Caco-2 (cell line): ENCODE measurements at regions not wholly inside any gene's neighbourhood (a gene's known extent, or its start where the extent isn't known, plus 50 kb on each side); places are given as distances from the start of the nearest gene placed in this dataset.

Source experiments
- BruUV-seq: library from RNA; stranded (reverse); fragments of 400-500 nt; replicated peaks from 2 replicates; lab custom pipeline; 2021; lab: Mats Ljungman, UMichigan
- CTCF ChIA-PET: fragments of 300-600 bp; sonication (Branson Sonifier 250); formaldehyde crosslinking; loops from one replicate; lab custom pipeline; 2022; ENCODE audit warnings: antibody characterized with exemption; lab: Charles Lee
- POLR2A ChIA-PET: fragments of 300-600 bp; sonication (Branson Sonifier 250); formaldehyde crosslinking; loops from one replicate; lab custom pipeline; 2022; ENCODE audit warnings: antibody characterized with exemption; lab: Charles Lee
- DNase-seq, 2 experiments: peaks; one replicate each; pipeline versions ENCODE4 v3.0.0 to v3.0.0-alpha.2; 2020 to 2022
- H3K27me3 ChIP-seq: replicated peaks from 2 replicates; pipeline ENCODE4 v1.6.0; 2011; ENCODE audit warnings: low read length; ENCODE audit not compliant: control insufficient read depth, insufficient read depth
- H3K36me3 ChIP-seq: 2 replicates; pipeline ENCODE4 v1.5.1; 2011; ENCODE audit warnings: low read length; ENCODE audit not compliant: control insufficient read depth, insufficient read depth
- H3K4me1 ChIP-seq: fragments of 250-450 bp; sonication (Bioruptor Pico); 2 replicates; pipeline ENCODE4 v1.5.1; 2020; ENCODE audit warnings: mild to moderate bottlenecking
- H3K4me3 ChIP-seq: 2 replicates; pipeline ENCODE4 v1.5.1; 2011; ENCODE audit warnings: low read depth, mild to moderate bottlenecking, control low read depth, low read length
- H3K9me3 ChIP-seq: fragments of 250-450 bp; sonication (Bioruptor Pico); 2 replicates; pipeline ENCODE4 v1.5.1; 2020; ENCODE audit warnings: mild to moderate bottlenecking, moderate library complexity
- H3K27ac Mint-ChIP-seq: one replicate; pipeline ENCODE4 v1.8.0; 2022; ENCODE audit warnings: mixed read lengths; ENCODE audit not compliant: unreplicated experiment
- H3K27me3 Mint-ChIP-seq: one replicate; pipeline ENCODE4 v1.8.0; 2022; ENCODE audit warnings: mixed read lengths; ENCODE audit not compliant: insufficient read depth, unreplicated experiment
- H3K36me3 Mint-ChIP-seq: one replicate; pipeline ENCODE4 v1.8.0; 2022; ENCODE audit warnings: mild to moderate bottlenecking, mixed read lengths; ENCODE audit not compliant: insufficient read depth, unreplicated experiment
- H3K4me1 Mint-ChIP-seq: one replicate; pipeline ENCODE4 v1.8.0; 2022; ENCODE audit warnings: low read depth, mixed read lengths; ENCODE audit not compliant: unreplicated experiment
- H3K4me3 Mint-ChIP-seq: one replicate; pipeline ENCODE4 v1.8.0; 2022; ENCODE audit warnings: mild to moderate bottlenecking, moderate library complexity, mixed read lengths; ENCODE audit not compliant: unreplicated experiment
- H3K9me3 Mint-ChIP-seq: one replicate; pipeline ENCODE4 v1.8.0; 2022; ENCODE audit warnings: mixed read lengths; ENCODE audit not compliant: unreplicated experiment
- CTCF ChIP-seq, 2 experiments: fragments of 200-600 bp in 1 of 2; IDR thresholded peaks; 1 replicate in 1 of 2; 2 replicates in 1 of 2; pipeline versions ENCODE4 v1.5.1 to v1.8.0; 2011 to 2022; ENCODE audit warnings: antibody characterized with exemption in 1 of 2, control low read depth in 1 of 2, inconsistent platforms in 1 of 2, low read depth in 1 of 2, low read length in 1 of 2, mild to moderate bottlenecking in 1 of 2, moderate library complexity in 1 of 2; ENCODE audit not compliant: insufficient read depth in 1 of 2, severe bottlenecking in 1 of 2, unreplicated experiment in 1 of 2
- intact Hi-C: fragments of 100-400 bp; cut with micrococcal nuclease; formaldehyde crosslinking; loops from one replicate; pipeline ENCODE4 v1.10.0; 2022; ENCODE audit not compliant: unreplicated experiment

DNA sequence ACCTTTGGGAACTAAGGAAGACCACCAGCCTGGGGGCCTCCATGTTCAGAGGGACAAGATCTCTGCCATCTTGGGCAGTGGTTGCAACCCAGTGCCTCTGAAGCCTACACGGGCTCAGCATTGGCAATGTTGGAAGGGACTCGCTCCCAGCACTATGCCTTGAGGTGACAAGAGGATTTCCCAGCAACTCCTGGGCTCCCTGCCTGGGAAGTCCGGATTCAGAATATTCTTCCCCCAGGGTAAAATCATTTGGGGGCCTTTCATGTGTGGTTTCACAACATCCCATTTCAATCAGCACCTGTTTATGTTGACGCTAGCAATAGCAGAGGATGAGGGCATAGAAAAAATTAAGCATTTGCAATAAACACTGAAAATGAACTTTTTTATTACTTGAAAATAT, 509.8 kb upstream of the MGMT start:
- no TSS peak for BruUV-seq
- Mint-ChIP-seq H3K27me3 (peaks cover 26% of the 10 kb centered on the region), H3K4me3 (no peak overlapping the region), H3K4me1 (no peaks in the 10 kb centered on the region), H3K36me3 (no peaks in the 10 kb centered on the region), H3K27ac (no peak overlapping the region), H3K9me3 (no peaks in the 10 kb centered on the region)
- H3K4me1 ChIP-seq = no peaks in the 10 kb centered on the region
- no peak for TF ChIP-seq CTCF (IDR thresholded peaks at IDR 0.05; ENCODE audit: insufficient read depth in 1 of 2, low read depth in 1 of 2, low read length in 1 of 2, severe bottlenecking in 1 of 2, unreplicated experiment in 1 of 2)
- H3K27me3 ChIP-seq = 0 out of 2 replicates have a peak, but pooled peaks cover 1% of the 10 kb centered on the region
- H3K36me3 ChIP-seq = no peaks in the 10 kb centered on the region
- intact Hi-C loops = no loop called here
- no peak for DNase-seq
- ChIA-PET POLR2A (no interaction called here), CTCF (no interaction called here)
- H3K4me3 ChIP-seq = no peak overlapping the region
- no peaks in the 10 kb centered on the region for H3K9me3 ChIP-seq

GRCh38 chr10:128958834-128959690, 508.0 kb upstream of the MGMT start:
- H3K4me3 ChIP-seq = no peak overlapping the region
- intact Hi-C loops = no loop called here
- no peak for DNase-seq
- H3K9me3 Mint-ChIP-seq = no peaks in the 10 kb centered on the region
- no peaks in the 10 kb centered on the region for H3K9me3 ChIP-seq
- H3K4me1 ChIP-seq = no peaks in the 10 kb centered on the region
- H3K27me3 Mint-ChIP-seq = peaks cover 30% of the 10 kb centered on the region
- BruUV-seq = no TSS peak
- H3K27me3 ChIP-seq = 0 out of 2 replicates have a peak, but pooled peaks cover 1% of the 10 kb centered on the region
- H3K4me1 Mint-ChIP-seq = no peaks in the 10 kb centered on the region
- ChIA-PET POLR2A (no interaction called here), CTCF (no interaction called here)
- H3K36me3 Mint-ChIP-seq = no peaks in the 10 kb centered on the region
- no peaks in the 10 kb centered on the region for H3K36me3 ChIP-seq
- TF ChIP-seq CTCF (IDR thresholded peaks at IDR 0.05; ENCODE audit: insufficient read depth in 1 of 2, low read depth in 1 of 2, low read length in 1 of 2, severe bottlenecking in 1 of 2, unreplicated experiment in 1 of 2) = no peak
- no peak overlapping the region for H3K27ac Mint-ChIP-seq
- no peak overlapping the region for H3K4me3 Mint-ChIP-seq

DNA sequence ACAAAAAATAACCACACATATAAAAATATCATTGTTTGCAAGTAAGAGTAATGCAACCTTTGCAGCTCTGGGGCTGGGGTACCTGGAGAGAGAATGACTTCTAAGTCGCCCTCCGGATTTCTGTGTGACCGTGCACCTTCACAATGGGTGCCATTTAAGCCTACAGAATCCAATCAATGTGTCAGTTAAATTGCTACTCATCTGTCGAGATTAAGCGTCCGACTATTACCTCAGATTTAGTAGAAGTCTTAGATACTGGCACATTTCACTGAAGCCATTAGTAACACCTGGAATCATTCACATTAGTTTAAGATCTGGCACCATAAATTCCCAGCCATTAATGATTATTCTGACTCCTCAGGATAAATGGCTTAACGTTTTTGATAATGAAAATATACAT, 507.3 kb upstream of the MGMT start:
- Mint-ChIP-seq H3K27ac (no peak overlapping the region), H3K36me3 (no peaks in the 10 kb centered on the region), H3K4me1 (no peaks in the 10 kb centered on the region), H3K4me3 (no peak overlapping the region), H3K27me3 (peaks cover 25% of the 10 kb centered on the region), H3K9me3 (no peaks in the 10 kb centered on the region)
- Histone ChIP-seq H3K27me3 (0 out of 2 replicates have a peak, but pooled peaks cover 1% of the 10 kb centered on the region), H3K4me1 (no peaks in the 10 kb centered on the region), H3K4me3 (no peak overlapping the region), H3K9me3 (no peaks in the 10 kb centered on the region), H3K36me3 (no peaks in the 10 kb centered on the region)
- CTCF ChIA-PET = no interaction called here
- no peak for DNase-seq
- no peak for TF ChIP-seq CTCF (IDR thresholded peaks at IDR 0.05; ENCODE audit: insufficient read depth in 1 of 2, low read depth in 1 of 2, low read length in 1 of 2, severe bottlenecking in 1 of 2, unreplicated experiment in 1 of 2)
- no TSS peak for BruUV-seq
- intact Hi-C loops = no loop called here
- POLR2A ChIA-PET = no interaction called here
